ENCODE measurements at regions not wholly inside any gene's neighbourhood (a gene's known extent, or its start where the extent isn't known, plus 50 kb on each side); places are given as distances from the start of the nearest gene placed in this dataset.

- Histone ChIP-seq H3K36me3 (no peaks in the 10 kb centered on the region), H3K27me3 (no peaks in the 10 kb centered on the region), H3K27ac (no peak overlapping the region), H3K4me3 (no peak overlapping the region), H3K4me1 (no peaks in the 10 kb centered on the region), H3K9me3 (no peaks in the 10 kb centered on the region)
- TF ChIP-seq EP300 (IDR thresholded peaks at IDR 0.05), result no peak
- TF ChIP-seq POLR2A (IDR thresholded peaks at IDR 0.05), result no peak
- no peak for TF ChIP-seq POLR2AphosphoS5 (IDR thresholded peaks at IDR 0.05)
- DNase-seq (ENCODE audit: low spot score in 2 of 2), result no peak
Observed at GRCh38 chr18:29644276-29644675, 1398.3 kb downstream of the DSC3 start.

GRCh38 chr18:29629493-29630036 lies 1413.0 kb downstream of the DSC3 start:
- H3K36me3 ChIP-seq, result no peaks in the 10 kb centered on the region
- H3K27ac ChIP-seq, result no peak overlapping the region
- DNase-seq (ENCODE audit: low spot score in 2 of 2), result no peak
- no peaks in the 10 kb centered on the region for H3K9me3 ChIP-seq
- TF ChIP-seq CTCF (IDR thresholded peaks at IDR 0.05) (no peak), POLR2A (IDR thresholded peaks at IDR 0.05) (no peak), EP300 (IDR thresholded peaks at IDR 0.05) (no peak), POLR2AphosphoS5 (IDR thresholded peaks at IDR 0.05) (no peak)
- no peak overlapping the region for H3K4me3 ChIP-seq
- no peaks in the 10 kb centered on the region for H3K4me1 ChIP-seq
- no peaks in the 10 kb centered on the region for H3K27me3 ChIP-seq
- WGBS, result 72% methylated on average over 5 of the region's 5 CpGs

GRCh38 chr18:29626094-29626493 lies 1416.4 kb downstream of the DSC3 start:
- TF ChIP-seq CTCF (IDR thresholded peaks at IDR 0.05) (no peak), POLR2A (IDR thresholded peaks at IDR 0.05) (no peak), POLR2AphosphoS5 (IDR thresholded peaks at IDR 0.05) (no peak), EP300 (IDR thresholded peaks at IDR 0.05) (no peak)
- H3K27ac ChIP-seq, result no peak overlapping the region

GRCh38 chr18:29616867-29617266 lies 1425.7 kb downstream of the DSC3 start:
- Histone ChIP-seq H3K4me3 (no peak overlapping the region), H3K4me1 (no peaks in the 10 kb centered on the region), H3K9me3 (no peaks in the 10 kb centered on the region), H3K27ac (no peak overlapping the region), H3K36me3 (no peaks in the 10 kb centered on the region), H3K27me3 (no peaks in the 10 kb centered on the region)
- TF ChIP-seq POLR2A (IDR thresholded peaks at IDR 0.05) (no peak), CTCF (IDR thresholded peaks at IDR 0.05) (no peak), EP300 (IDR thresholded peaks at IDR 0.05) (no peak), POLR2AphosphoS5 (IDR thresholded peaks at IDR 0.05) (no peak)
- DNase-seq (ENCODE audit: low spot score in 2 of 2), result no peak

More at GRCh38 chr18:29626094-29626493, 1416.4 kb downstream of the DSC3 start:
- H3K9me3 ChIP-seq, result no peaks in the 10 kb centered on the region
- DNase-seq (ENCODE audit: low spot score in 2 of 2), result no peak
- H3K4me3 ChIP-seq, result no peak overlapping the region
- no peaks in the 10 kb centered on the region for H3K36me3 ChIP-seq
- no peaks in the 10 kb centered on the region for H3K27me3 ChIP-seq
- no peaks in the 10 kb centered on the region for H3K4me1 ChIP-seq

GRCh38 chr18:29608982-29609381 lies 1432.1 kb upstream of the CDH2 start:
- H3K27ac ChIP-seq, result no peak overlapping the region
- DNase-seq (ENCODE audit: low spot score in 2 of 2), result no peak
- no peak overlapping the region for H3K4me3 ChIP-seq
- H3K36me3 ChIP-seq, result no peaks in the 10 kb centered on the region
- no peaks in the 10 kb centered on the region for H3K9me3 ChIP-seq
- no peaks in the 10 kb centered on the region for H3K4me1 ChIP-seq
- no peaks in the 10 kb centered on the region for H3K27me3 ChIP-seq
- no peak for TF ChIP-seq POLR2A (IDR thresholded peaks at IDR 0.05)
- no peak for TF ChIP-seq CTCF (IDR thresholded peaks at IDR 0.05)
- no peak for TF ChIP-seq POLR2AphosphoS5 (IDR thresholded peaks at IDR 0.05)
- TF ChIP-seq EP300 (IDR thresholded peaks at IDR 0.05), result no peak

GRCh38 chr18:29605365-29605764 lies 1428.4 kb upstream of the CDH2 start:
- Histone ChIP-seq H3K4me1 (no peaks in the 10 kb centered on the region), H3K27ac (no peak overlapping the region), H3K36me3 (no peaks in the 10 kb centered on the region), H3K9me3 (peaks cover 7% of the 10 kb centered on the region), H3K4me3 (no peak overlapping the region), H3K27me3 (no peaks in the 10 kb centered on the region)
- no peak for DNase-seq (ENCODE audit: low spot score in 2 of 2)
- 75% methylated on average over 1 of the region's 1 CpG for WGBS
- TF ChIP-seq CTCF (IDR thresholded peaks at IDR 0.05) (no peak), POLR2AphosphoS5 (IDR thresholded peaks at IDR 0.05) (no peak), POLR2A (IDR thresholded peaks at IDR 0.05) (no peak), EP300 (IDR thresholded peaks at IDR 0.05) (no peak)
